Activated T-helper 1 cell treated with Interleukin-2 at 50 U/mL for 16 hours (primary cell): ENCODE measurements at regions not wholly inside any gene's neighbourhood (a gene's known extent, or its start where the extent isn't known, plus 50 kb on each side); places are given as distances from the start of the nearest gene placed in this dataset.

ENCODE experiments used
- DNase-seq: peaks from one replicate; pipeline ENCODE4 v3.0.0-alpha.2; 2020; ENCODE audit warnings: low read depth

DNA sequence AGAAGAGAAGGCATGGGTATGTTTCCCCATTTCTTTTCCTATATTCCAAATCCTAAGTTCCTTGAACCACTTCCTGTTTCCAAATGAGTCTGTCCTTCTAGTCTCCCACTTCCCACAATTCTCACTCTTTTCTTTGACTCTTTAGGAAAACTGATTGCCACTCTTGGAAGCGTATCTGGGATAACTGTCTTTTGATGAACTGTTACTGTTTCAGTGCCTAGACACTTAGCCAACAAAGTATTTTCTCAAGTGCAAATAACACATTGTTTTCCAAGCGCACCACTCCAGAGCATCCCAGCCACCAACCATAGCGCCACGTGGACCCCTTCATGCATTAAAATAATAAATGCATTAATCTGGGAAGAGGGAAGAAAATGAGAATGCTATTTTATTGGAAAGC lies 342.8 kb downstream of the MTX2 start:
- no peak for DNase-seq

- DNase-seq = no peak
These were observed 343.5 kb downstream of the MTX2 start for GRCh38 chr2:176612736-176613135.

GRCh38 chr2:176613323-176613987 lies 344.2 kb downstream of the MTX2 start:
- no peak for DNase-seq

DNA sequence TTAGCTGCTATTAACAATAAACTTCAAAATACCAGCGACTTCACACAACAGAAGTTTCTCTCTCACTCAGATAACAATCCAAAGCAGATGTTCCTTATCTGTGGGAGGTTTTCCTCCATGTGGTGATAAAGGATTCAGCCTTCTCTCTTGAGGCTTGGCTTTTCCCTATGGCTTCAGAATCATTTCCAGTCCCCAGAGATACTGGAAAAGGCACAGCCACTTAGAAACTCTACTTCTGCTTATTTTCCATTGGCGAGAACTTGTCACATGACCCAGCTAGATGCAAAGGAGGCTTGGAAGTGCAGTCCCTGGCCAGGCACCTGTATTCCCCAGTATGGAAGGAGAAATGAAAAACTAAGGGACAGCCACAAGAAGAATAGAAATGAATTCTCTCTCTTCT lies 344.8 kb downstream of the MTX2 start:
- no peak for DNase-seq

DNA sequence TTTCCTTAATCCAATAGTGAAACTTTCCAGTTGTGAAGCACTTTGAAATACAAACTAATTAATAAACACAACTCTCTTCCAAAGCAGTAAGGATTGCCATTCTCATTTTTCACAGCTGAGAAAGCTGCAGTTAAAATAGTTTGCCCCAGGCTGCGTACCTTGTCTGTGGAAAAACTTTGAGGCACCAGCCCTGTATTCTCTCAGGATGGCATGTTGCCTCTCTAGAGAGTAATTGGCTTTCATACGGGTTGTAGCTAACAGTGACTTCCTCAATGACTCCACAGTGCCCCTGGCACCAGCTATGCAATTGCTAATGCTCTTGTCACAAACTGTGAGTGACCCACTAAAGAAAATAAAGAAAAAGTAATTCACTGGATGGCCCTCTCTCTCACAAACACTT lies 345.7 kb downstream of the MTX2 start:
- DNase-seq = no peak

DNA sequence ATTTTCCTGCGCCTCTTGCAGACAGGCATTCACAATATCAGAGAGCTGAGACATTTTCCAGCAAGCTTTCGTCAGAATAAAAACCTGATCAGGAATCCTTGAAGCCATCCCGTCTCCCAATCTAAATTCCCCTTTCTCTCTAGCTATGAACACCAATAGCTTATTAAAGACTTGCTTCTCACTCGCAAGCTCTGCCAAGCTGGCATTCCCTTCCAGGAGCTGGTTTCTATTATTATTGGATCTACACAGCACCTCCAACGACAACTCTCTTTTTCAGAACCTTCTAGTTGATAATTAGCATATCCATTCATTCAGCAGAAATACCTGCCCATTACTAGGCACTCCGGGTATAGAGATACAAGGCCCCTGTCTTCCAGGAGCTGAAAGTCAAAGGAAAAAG lies 350.3 kb downstream of the MTX2 start:
- DNase-seq = no peak

DNA sequence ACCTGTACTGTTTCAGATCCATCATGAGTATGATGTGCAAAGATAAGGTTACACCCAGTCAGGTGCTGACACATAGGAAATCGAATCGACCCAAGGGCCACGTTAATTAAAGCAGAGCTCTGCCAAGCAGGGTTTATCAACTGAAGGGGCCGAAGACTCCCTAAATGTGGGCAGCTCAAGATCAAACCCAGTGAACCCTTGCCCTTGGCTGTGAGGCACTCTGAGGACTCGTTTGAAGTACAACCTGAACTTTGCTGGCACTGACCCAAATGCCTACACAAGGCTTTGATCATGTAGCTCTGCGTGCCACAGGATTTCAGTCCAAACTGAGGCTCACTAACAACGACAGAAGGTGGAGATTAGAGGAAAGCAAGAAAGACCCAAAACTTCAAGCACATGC lies 352.1 kb downstream of the MTX2 start:
- no peak for DNase-seq

DNA sequence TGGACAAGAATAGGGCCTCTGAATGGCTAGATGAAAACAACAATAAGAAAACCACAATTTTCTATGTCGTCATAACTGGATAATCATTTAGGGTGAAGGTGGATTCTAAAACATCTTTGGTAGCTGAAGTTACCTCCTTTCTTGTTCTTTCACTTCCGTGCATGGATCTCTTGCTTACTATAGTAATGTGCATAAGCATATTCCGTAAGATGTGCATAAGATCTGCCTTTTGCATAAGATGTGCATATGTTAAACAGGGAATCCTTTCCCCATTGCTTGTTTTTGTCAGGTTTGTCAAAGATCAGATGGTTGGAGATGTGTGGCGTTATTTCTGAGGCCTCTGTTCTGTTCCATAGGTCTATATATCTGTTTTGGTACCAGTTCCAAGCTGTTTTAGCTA lies 353.6 kb downstream of the MTX2 start:
- no peak for DNase-seq

- DNase-seq = no peak
These were observed 357.6 kb downstream of the MTX2 start for GRCh38 chr2:176626796-176627195.

DNA sequence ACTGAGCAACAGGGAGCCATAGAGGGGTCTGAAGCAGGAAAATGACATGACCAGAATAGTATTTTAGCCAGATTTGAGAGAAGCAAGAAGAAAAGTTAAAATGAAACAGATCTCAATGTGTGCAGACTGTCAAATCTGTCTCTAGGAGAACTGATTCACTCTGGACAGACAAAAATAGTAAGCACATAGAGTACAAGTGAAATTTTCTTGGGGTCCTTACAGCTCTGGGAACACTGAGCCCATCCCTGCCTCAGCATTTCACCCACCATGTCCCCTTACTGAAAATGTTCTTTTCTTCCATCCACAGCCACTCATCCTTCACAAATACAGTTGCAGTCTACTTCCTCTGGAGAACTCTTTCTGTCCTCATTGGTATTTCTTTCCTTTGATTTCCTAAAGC lies 359.2 kb downstream of the MTX2 start:
- no peak for DNase-seq

DNA sequence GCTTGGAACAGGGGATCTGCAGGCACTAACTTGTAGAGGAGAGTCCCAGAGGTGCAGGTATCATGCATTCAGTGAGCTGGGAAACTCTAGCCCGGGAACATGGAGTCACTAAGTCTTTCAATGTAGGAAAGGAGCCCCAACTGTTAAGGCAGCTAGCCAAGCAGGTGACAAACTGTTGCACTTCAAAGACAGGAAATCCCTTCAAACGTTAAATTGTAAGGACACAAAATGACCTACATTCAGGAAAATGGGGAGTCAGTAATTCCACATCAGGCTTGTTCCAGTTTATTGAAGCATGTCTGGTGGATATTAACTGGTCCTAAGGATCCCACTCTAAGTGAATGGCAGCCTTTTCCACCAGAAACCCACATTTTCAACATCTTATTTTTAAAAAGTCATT lies 364.5 kb downstream of the MTX2 start:
- DNase-seq = no peak

GRCh38 chr2:176636401-176636800 lies 367.2 kb downstream of the MTX2 start:
- no peak for DNase-seq

DNA sequence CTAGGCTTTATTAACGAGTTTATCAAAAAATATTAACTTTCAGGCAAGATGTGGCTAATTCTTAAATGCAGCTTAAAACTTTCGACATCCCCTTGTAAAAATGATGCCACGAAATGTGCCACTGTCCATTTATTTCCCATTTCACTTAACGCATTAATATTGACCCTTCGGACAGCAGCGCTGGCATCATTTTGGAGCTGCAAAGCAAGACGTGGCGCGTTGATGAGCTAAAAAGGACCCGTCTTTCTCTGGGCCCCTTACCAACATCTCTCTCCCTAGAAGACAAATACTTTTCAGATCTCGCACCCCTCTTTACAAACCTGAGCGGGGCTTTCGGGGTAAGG lies 367.9 kb downstream of the MTX2 start:
- no peak for DNase-seq

DNA sequence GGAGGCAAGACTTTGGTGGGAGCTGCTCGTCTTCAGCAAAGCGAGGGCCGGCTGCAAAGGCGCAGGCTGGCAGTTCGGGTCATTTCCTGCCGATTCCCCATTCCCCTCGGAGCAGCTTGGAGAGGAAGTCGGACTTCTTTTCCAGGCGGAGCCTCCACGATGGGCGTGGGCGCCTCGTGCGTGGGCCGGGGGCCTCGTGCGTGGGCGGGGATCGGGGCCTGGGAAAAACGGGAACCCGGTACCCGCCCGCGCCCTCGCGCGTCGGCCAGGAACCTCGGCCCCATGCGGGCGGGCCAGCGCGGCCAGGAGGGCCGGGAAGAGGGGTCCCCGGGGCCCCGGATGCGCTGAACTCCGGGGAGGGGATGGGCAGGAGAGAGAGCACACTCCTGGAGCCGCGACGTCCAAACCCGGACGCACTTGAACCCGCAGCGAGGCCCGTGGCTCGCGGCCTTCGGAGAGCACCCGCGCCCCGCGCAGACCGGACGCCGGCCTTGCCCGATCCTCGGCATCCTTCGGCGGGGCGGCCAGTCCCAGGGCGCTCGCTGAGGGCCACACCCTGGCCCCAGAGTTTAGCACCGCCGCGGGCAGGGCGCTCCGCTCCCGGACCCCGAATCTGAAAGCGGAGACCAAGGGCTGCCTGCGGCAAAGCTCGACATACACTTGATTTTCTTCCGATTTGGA lies 368.4 kb downstream of the MTX2 start:
- no peak for DNase-seq

- peak; percentile 8 for DNase-seq
These were observed 369.1 kb downstream of the MTX2 start for GRCh38 chr2:176638167-176639015.

- no peak for DNase-seq
These were observed 369.7 kb downstream of the MTX2 start for GRCh38 chr2:176639016-176639343.

DNA sequence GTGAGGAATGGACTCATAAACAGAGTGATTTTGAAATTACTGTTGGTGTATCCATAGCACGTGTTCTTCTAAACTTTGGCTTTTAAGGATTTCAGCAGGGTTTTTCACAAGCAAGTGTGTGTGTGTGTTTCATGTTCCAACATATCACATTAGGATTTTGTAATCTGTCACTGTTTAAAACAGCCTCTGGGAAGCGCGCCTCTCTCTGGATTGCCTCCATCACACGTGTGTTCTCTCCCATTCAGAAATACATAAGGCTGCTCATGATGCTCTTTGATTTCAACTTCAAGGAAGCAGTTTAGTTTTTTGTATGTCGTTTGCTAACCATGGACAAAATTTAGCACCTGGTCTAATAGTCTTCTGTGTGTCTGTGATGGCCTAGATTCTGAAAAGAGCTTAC lies 370.4 kb downstream of the MTX2 start:
- no peak for DNase-seq

DNA sequence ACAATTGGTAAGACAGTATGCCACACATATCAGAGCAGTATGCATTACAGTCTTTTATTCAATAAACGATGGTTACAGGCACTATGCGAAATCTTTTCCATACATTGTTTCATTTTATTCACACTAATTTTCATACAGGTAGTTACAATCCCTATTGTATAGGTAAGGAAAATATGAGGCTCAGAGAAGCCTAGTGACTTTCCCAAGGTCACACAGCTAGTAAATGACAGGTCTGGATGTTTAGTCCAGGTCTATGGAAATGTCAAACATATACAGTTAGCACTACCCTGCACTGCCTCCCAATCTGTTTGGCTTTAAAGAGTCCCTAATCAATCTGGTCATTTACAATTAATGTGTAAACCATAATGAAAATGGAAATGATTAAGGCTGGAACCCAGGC lies 372.2 kb downstream of the MTX2 start:
- DNase-seq = no peak

DNA sequence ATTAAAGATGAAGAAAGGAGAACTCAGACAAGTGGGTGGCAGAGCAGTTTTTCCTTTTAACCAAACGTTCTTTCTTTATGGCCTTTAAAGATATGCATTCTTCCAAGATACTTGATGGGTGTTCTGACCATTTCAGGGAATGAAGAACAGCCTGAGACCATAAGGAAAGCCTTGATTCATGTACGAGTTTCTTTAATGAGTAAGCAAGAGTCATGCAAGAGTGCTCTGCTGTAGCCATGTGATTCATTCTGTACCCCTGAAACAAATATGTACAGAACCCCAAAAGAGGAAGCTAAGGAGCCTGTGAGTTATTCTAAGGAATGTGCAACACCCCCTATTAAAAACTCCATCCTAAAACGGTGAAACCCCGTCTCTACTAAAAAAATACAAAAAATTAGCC lies 372.8 kb downstream of the MTX2 start:
- no peak for DNase-seq

- no peak for DNase-seq
These were observed 374.4 kb downstream of the MTX2 start for GRCh38 chr2:176643646-176644045.

- DNase-seq = no peak
These were observed 376.3 kb downstream of the MTX2 start for GRCh38 chr2:176645494-176645893.

DNA sequence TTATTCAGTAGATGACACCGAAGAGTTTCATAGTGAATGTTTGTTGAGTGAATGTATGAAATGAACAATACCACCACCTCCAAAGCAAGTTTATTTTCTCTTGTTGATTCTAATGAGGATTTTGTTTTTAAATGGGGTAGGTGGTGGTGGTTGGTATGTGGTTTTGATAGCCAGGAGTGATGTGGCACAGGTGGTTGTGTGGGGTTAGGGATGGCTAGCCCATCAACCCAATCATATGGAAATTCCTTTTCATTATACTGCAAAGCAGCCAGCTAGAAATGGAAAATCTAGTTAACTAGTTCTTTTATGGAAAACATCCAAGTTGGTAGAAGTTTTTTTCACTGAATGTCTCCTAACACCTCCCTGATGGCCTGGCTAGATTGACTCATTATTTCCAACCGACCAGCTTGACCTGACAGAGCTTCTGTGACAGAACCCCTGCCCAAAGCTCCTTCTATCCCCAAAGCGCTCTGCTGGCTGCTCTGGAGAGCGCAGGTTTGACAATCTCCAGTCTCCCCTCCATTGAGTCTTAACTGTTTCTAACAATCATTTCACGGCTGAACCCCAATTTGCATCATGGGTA lies 376.9 kb downstream of the MTX2 start:
- DNase-seq = no peak
